Adrenal gland (tissue), 9 donors: ENCODE measurements at regions not wholly inside any gene's neighbourhood (a gene's known extent, or its start where the extent isn't known, plus 50 kb on each side); places are given as distances from the start of the nearest gene placed in this dataset.

Source experiments
- DNase-seq, 7 donors: peaks; one replicate each; pipeline ENCODE4 v3.0.0-alpha.2; 2019 to 2020
- H3K27ac ChIP-seq, 5 donors: fragments of 200-600 bp; sonication (generic) in 4 of 5; 1 replicate in 3 of 5; 2 replicates in 2 of 5; pipeline versions ENCODE4 v1.5.1 to v1.8.0; 2016 to 2020; ENCODE audit warnings: mild to moderate bottlenecking in 1 of 5
- H3K27me3 ChIP-seq: fragments of 200-600 bp; 2 replicates; pipeline ENCODE4 v1.8.0; 2021
- H3K36me3 ChIP-seq, 2 donors: fragments of 200-600 bp; replicated peaks in 1 of 2; 1 replicate in 1 of 2; 2 replicates in 1 of 2; pipeline versions ENCODE4 v1.5.1 to v1.8.0; 2018 to 2022
- H3K4me1 ChIP-seq, 2 donors: fragments of 200-600 bp; replicated peaks in 1 of 2; 1 replicate in 1 of 2; 2 replicates in 1 of 2; pipeline versions ENCODE4 v1.5.1 to v1.8.0; 2018 to 2021
- H3K4me3 ChIP-seq, 4 donors: fragments of 200-600 bp; sonication (generic) in 3 of 4; one replicate each; pipeline ENCODE4 v1.5.1; 2016 to 2018
- H3K9me3 ChIP-seq, 3 donors: fragments of 200-600 bp; sonication (generic) in 1 of 3; replicated peaks in 1 of 3; 1 replicate in 2 of 3; 2 replicates in 1 of 3; pipeline versions ENCODE4 v1.5.1 to v1.8.0; 2016 to 2021
- CTCF ChIP-seq, 6 experiments: fragments of 450-650 bp in 4 of 6; fragments of 200-600 bp in 2 of 6; sonication (generic) in 1 of 6; IDR thresholded peaks; 1 replicate in 5 of 6; 2 replicates in 1 of 6; pipeline versions ENCODE4 v1.5.1 to v1.8.0; 2016 to 2021; ENCODE audit warnings: antibody characterized with exemption in 6 of 6, mild to moderate bottlenecking in 2 of 6, moderate library complexity in 1 of 6
- POLR2A ChIP-seq, 2 donors: fragments of 450-650 bp; IDR thresholded peaks; one replicate each; pipeline ENCODE4 v1.6.1; 2017; ENCODE audit warnings: antibody characterized with exemption in 2 of 2, mild to moderate bottlenecking in 2 of 2, moderate library complexity in 1 of 2
- WGBS, 4 donors: extraction: QIAGEN DNeasy Blood & Tissue Kit in 2 of 4; methylation state at CpG; one replicate each; pipeline versions ENCODE4 v1.1.5 to v1.1.7; 2013 to 2017; 5-methylcytosine and 5-hydroxymethylcytosine counted together
- intact Hi-C, 2 donors: fragments of 100-400 bp; cut with DNase I; formaldehyde crosslinking; loops; one replicate each; pipeline versions ENCODE4 v1.14.1 to v1.15.0; 2022 to 2023
- donor health status: healthy with polysubstance abuse.
- donor health status: Bipolar disorder and iron deficiency.
- donor health status: DM: yes; HTN: yes; CAD: no.
- donor health status: DM: no; HTN: no; CAD: no.
- donor health status: DM: no; HTN: no; CAD: no.

- TF ChIP-seq CTCF (IDR thresholded peaks at IDR 0.05) (no peak), POLR2A (IDR thresholded peaks at IDR 0.05) (no peak)
- no peaks in the 10 kb centered on the region for H3K9me3 ChIP-seq
- no peak overlapping the region for H3K4me3 ChIP-seq
- no peaks in the 10 kb centered on the region for H3K36me3 ChIP-seq
- intact Hi-C loops: no loop called here
- H3K27ac ChIP-seq: no peak overlapping the region
- 20 to 50% (median 46%) methylated on average over 1 to 4 of the region's 4 CpGs for WGBS, 4 donors
- H3K27me3 ChIP-seq: peaks cover 24% of the 10 kb centered on the region
- no peak for DNase-seq
- peaks cover 0 to 2% of the 10 kb centered on the region in 2 donors for H3K4me1 ChIP-seq
These were observed 125.9 kb upstream of the PJA1 start for GRCh38 chrX:69291116-69291515.

DNA sequence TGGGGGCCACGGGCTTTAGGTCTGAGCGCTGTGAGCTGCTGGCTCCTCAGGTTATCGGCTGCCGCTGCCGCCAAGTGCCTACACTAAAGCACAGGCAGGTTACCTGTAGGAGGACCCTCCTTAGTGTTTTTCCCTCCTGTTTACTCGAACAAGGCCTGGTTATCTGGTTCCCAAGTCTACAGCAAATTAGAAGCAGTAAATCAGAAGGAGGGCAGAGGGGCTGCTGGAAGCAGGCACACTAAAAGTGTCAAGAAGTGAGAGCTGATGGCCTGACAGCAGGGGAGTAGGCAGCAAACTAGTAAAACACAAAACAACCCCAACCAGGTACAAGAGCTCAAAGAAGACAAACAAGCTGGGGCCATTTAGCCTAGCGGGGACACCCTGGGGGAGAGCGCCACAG lies 125.0 kb upstream of the PJA1 start:
- Histone ChIP-seq H3K36me3 (no peaks in the 10 kb centered on the region), H3K9me3 (no peaks in the 10 kb centered on the region), H3K4me3 (no peak overlapping the region), H3K4me1 (peaks cover 0 to 8% of the 10 kb centered on the region in 2 donors), H3K27ac (no peak overlapping the region), H3K27me3 (peaks cover 25% of the 10 kb centered on the region)
- TF ChIP-seq POLR2A (IDR thresholded peaks at IDR 0.05): no peak
- no peak for TF ChIP-seq CTCF (IDR thresholded peaks at IDR 0.05)
- 73 to 80% (median 77%) methylated on average over 7 to 8 of the region's 8 CpGs for WGBS, 4 donors
- intact Hi-C loops: no loop called here
- no peak for DNase-seq

- no peak overlapping the region for H3K4me3 ChIP-seq
- DNase-seq: no peak
- H3K36me3 ChIP-seq: no peaks in the 10 kb centered on the region
- H3K9me3 ChIP-seq: no peaks in the 10 kb centered on the region
- peaks cover 30% of the 10 kb centered on the region for H3K27me3 ChIP-seq
- no peak overlapping the region for H3K27ac ChIP-seq
- H3K4me1 ChIP-seq: peaks cover 0 to 8% of the 10 kb centered on the region in 2 donors
- WGBS, 4 donors: 71 to 100% methylated on average over 1 of the region's 1 CpG; no CpG with 5 or more reads in 2 of the 4 donors
- intact Hi-C loops: loop anchor here in 1 of 2 donors (5.0 kb wide), 1 partner anchor 462 kb away; the partner anchor contains the start of gene EFNB1
- no peak for TF ChIP-seq CTCF (IDR thresholded peaks at IDR 0.05)
These were observed 124.5 kb upstream of the PJA1 start for GRCh38 chrX:69289793-69290123.

DNA sequence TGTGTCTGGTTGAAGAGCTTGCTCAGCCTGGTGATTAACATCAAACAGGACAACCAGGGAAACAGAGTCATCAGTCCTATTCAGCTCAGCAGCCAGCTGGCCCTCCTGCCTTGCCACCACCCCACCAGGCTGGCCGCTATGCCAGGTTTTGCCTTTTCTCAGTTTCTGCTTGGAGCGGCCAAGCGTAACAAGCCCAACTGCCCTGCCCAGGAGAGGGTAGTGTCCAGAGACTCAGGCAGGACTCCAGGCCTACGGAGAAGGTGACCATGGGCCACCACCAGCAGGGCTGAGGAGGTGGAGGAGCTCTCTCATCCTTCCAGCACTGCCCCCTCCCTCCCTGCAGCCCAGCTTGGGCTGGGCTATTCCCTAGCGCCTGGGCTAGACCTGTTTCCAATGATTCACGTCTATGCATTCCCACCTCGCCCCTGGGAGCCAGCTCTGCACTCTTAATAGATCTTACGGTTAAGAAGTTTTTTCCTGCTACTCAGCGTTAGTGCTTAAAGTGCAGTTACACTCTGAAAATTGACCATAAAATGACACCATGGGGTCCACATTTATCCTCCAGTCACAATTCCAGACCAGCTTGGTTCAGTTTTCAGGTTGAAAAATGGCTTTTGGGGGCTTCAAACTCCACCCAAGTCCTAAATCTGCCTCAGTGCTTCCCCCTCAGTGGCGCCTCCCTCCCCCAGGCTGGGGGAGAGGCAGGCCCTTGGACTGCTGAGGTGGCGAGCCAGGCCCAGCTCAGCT lies 124.0 kb upstream of the PJA1 start:
- no peaks in the 10 kb centered on the region for H3K36me3 ChIP-seq
- DNase-seq: no peak
- H3K4me1 ChIP-seq: peaks cover 0 to 8% of the 10 kb centered on the region in 2 donors
- H3K27me3 ChIP-seq: peaks cover 34% of the 10 kb centered on the region
- H3K4me3 ChIP-seq: no peak overlapping the region
- WGBS, 4 donors: 72 to 85% (median 84%) methylated on average over 4 to 11 of the region's 11 CpGs
- TF ChIP-seq POLR2A (IDR thresholded peaks at IDR 0.05) (no peak), CTCF (IDR thresholded peaks at IDR 0.05) (no peak)
- no peak overlapping the region for H3K27ac ChIP-seq
- H3K9me3 ChIP-seq: no peaks in the 10 kb centered on the region
- intact Hi-C loops: loop anchor here in 1 of 2 donors (5.0 kb wide), 1 partner anchor 462 kb away; the partner anchor contains the start of gene EFNB1
